GM19468 (cell line): ENCODE measurements at regions not wholly inside any gene's neighbourhood (a gene's known extent, or its start where the extent isn't known, plus 50 kb on each side); places are given as distances from the start of the nearest gene placed in this dataset.

Source experiments
- ATAC-seq: cut with Tn5 transposase; IDR thresholded peaks from one replicate; pipeline ENCODE4 v1.9.1; 2021; ENCODE audit warnings: mild to moderate bottlenecking, moderate library complexity, moderate number of reproducible peaks; ENCODE audit not compliant: unreplicated experiment; ENCODE audit errors: extremely low read depth

DNA sequence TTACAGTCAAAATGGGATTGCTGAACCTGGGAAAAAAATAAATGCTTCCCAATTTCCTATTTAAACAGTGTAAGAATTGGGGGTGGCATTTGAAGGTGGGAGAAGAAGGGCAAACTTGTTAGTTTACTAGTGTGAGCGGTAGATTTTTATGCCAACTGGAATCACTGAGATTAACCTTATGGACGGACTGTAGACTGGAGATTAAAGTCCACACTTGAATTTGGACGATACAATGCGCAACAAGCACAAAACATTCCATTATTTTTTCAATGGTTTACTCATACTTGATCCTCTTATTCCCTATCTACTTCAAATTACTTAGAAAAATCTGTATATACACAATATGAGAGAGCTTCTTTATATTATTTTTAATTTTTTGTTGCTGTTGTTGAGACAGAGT is 269.6 kb upstream of the KLF14 start:
- no peak for ATAC-seq

- ATAC-seq = no peak
Observed at GRCh38 chr7:131004371-131004770, 270.4 kb upstream of the KLF14 start.

GRCh38 chr7:131007439-131008330 is 273.7 kb upstream of the KLF14 start:
- ATAC-seq = no peak

- ATAC-seq = no peak
Observed at GRCh38 chr7:131008840-131009711, 275.1 kb upstream of the KLF14 start.

DNA sequence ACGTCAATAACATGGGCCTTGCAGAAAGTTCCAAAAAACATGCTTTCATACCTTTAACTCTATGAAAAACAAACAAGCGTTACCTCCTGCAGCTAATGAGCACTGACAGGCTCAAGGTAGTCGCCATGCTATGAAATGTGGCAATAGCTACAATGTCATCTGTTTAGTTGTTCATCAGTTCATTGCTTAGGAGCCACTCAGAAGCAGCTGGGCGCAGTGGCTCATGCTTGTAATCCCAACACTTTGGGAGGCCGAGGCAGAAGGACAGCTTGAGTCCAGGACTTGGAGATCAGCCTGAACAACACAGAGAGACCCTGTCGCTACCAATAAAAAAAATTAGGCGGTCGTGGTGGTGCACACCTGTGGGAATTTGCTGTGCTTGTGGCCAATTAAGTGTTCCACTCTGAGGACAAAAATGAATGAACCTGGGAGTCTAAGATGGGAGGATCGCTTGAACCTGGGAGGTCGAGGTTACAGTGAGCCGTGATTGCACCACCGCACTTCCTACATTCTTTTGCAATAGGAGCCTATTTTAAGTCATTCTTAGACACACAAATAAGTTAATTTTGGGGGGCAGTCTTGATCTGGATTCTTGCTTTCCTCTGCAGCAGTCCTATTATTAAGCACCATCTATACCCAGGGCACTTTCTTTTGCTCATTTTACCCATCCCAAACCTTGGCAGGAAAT is 276.2 kb upstream of the KLF14 start:
- ATAC-seq = no peak

- ATAC-seq = no peak
Observed at GRCh38 chr7:131010717-131011431, 276.9 kb upstream of the KLF14 start.

DNA sequence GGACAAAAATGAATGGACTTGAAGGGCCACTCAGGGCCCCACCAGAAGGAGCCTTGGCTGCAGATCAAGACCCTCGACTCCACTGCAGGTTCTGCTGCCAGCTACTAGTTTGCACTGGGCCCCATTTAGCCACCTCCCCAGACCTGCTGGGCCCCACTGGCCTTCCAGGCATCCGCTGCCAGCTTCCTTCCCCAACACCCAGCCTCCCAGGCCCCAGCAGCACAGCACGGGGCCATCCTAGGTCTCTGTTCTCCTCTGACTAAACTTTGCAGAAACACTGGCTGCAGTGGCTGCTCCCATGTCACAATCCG is 277.4 kb upstream of the KLF14 start:
- ATAC-seq = no peak

- ATAC-seq = no peak
Observed at GRCh38 chr7:131011976-131012375, 278.0 kb upstream of the KLF14 start.

DNA sequence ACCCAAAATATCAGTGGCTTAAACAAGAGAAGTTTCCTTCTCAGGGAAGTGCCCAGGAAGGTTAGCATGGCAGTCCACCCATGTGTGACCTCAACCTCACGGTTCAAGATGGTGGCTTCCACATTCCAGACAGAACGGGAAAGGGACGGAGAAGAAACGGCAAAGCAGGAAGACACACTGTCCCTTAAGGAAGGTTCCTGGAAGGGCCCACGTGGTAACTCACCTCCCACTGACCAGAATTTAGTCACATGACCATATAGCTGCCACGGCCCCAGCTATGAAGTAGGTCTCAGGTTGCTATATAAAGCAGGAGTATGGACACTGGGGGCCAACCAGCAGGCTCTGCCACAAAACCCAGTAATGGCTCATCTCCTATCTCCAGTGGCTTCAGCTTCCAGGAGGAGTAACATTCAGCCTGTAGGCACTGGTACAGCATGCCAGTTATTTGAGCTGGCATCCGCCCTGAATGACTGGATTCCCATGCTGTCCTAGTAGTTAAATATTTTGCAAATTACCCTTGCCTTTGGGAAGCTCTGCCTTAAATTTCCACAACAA is 278.5 kb upstream of the KLF14 start:
- ATAC-seq = no peak

GRCh38 chr7:131013716-131014115 is 279.7 kb upstream of the KLF14 start:
- ATAC-seq = no peak

- no peak for ATAC-seq
Observed at GRCh38 chr7:131014906-131015656, 281.1 kb upstream of the KLF14 start.

DNA sequence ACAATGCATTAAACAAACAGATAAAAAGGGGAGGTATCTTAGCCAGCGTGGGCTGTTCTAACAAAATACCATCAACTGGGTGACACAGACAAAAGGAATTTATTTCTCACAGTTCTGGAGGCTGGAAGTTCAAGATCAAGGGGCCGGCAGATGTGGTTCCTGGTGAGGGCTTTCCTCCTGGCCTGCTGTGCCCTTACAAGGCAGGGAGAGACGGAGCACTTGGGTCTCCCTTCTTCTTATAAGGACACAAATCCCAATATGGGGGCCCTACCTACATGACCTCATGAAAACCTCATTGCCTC is 281.6 kb upstream of the KLF14 start:
- ATAC-seq = no peak

GRCh38 chr7:131016230-131016629 is 282.2 kb upstream of the KLF14 start:
- no peak for ATAC-seq

DNA sequence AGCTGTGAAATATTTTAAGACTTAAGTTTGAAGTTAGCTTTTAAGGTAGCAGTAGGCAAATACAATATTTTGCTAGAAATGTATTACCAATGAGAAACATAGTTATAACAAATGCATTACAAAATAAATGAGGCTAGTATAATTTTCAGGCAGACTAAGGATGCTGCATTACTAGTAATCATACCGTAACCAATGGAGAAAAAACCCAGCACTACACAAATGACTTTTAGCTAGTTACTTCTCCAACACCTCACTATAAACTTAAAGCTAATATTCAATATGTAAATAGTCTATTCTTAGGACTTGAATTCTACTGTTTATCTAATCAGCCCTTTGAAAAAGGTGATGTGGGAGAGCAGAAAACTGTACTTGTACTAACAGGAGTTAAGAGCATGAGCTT is 285.3 kb upstream of the KLF14 start:
- ATAC-seq = no peak

DNA sequence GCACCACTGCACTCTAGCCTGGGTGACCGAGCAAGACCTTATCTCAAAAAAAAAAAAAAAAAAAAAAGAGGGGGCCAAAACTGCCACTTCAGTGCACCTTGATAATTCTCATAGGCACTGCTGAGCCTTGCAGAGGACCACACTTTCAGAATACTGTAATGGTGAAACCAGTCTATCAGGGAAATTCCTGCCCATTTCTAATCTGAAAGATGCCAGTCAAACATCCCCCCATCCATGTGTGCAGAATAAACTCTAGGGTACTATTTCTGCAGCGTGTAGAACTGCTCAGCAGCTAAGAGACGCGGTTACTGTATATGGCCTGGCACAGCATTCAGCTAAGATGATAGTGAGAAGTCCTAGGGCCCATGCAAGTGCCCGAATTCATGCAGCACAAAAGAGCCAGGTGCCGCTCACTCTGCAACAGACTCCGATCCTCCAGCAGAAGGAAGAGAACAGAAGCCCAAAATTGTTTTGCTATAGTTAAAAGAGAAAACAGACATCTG is 286.8 kb upstream of the KLF14 start:
- peak; percentile 13 for ATAC-seq

DNA sequence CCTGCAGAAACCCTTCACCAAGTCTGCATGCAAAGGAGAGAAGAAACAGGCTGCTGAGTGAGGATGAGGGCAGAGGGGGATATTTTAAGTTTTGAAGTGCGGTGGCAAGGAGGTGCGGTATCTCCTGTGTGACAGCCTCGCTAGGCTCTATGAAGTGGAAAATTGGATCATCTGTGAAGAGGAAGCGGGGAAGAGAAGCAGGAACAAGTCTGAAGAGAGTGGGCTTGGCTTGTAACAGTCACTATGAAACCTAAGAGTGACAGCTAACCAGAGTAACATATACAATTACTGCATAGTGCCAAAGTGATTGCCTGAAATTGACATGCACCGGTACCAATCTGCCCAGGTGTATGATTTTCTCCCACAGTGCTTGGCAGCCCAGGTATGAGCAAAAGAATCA is 287.5 kb upstream of the KLF14 start:
- ATAC-seq = no peak

DNA sequence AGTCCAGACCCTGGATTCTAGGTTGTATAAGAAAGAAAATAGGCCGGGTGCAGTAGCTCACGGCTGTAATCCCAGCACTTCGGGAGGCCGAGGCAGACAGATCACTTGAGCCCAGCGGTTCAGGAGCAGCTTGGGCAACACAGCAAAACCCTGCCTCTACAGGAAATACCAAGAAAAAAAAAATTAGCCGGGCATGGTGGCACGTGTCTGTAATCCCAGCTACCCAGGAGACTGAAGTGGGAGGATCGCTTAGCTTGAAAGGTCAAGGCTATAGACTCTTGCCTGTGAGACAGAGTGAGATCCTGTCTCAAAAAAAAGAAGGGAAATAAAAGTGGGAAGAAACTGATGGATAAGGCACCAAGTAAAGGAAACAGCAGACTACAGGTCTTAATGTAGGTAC is 287.9 kb upstream of the KLF14 start:
- no peak for ATAC-seq

DNA sequence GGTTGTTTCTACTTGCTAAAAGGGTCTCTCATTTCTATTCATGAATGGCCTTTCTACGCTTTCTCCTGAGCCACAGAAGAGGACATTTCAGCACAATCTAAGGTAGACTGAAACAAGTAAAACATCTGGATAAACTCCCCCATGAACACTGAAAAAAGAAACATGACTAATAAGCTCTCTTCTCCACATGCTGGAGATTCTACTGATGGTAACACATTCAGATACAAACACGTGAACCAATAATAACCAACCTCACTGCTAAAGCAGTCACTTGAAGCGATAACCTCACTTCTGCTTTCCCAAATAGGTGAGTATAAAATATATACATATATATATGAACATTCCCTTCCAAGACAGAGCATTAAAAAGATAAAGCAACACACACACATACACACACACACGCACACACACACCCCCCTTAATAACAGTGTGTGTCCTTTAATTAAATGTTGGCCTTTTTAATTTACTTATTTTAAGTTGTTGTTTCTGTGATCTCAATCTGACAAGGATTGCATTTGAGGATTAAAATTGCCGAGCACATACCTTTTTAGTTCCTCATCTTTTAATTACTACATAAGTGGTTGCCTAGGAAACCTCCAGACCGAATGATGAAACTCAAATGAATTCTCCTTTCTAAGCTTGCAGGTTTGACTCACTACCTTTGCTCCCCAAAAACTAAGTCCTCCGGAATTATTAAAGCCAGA is 292.4 kb upstream of the KLF14 start:
- ATAC-seq = no peak
